Glutamatergic neuron (in vitro differentiated cells): ENCODE measurements at regions not wholly inside any gene's neighbourhood (a gene's known extent, or its start where the extent isn't known, plus 50 kb on each side); places are given as distances from the start of the nearest gene placed in this dataset.

Experiments
- DNase-seq: peaks from one replicate; pipeline ENCODE4 v3.0.0; 2022
- H3K27ac Mint-ChIP-seq: one replicate; pipeline ENCODE4 v1.8.0; 2020; ENCODE audit warnings: mild to moderate bottlenecking, mixed read lengths, inconsistent platforms; ENCODE audit not compliant: unreplicated experiment
- H3K27me3 Mint-ChIP-seq: one replicate; pipeline ENCODE4 v1.8.0; 2020; ENCODE audit warnings: mild to moderate bottlenecking, moderate library complexity, mixed read lengths, inconsistent platforms; ENCODE audit not compliant: unreplicated experiment
- H3K36me3 Mint-ChIP-seq: one replicate; pipeline ENCODE4 v1.8.0; 2020; ENCODE audit warnings: mild to moderate bottlenecking, mixed read lengths, inconsistent platforms; ENCODE audit not compliant: unreplicated experiment
- H3K4me1 Mint-ChIP-seq: one replicate; pipeline ENCODE4 v1.8.0; 2020; ENCODE audit warnings: mild to moderate bottlenecking, low read depth, mixed read lengths, inconsistent platforms; ENCODE audit not compliant: unreplicated experiment
- H3K4me3 Mint-ChIP-seq: one replicate; pipeline ENCODE4 v1.8.0; 2020; ENCODE audit warnings: mild to moderate bottlenecking, mixed read lengths, inconsistent platforms; ENCODE audit not compliant: unreplicated experiment
- H3K9me3 Mint-ChIP-seq: one replicate; pipeline ENCODE4 v1.8.0; 2020; ENCODE audit warnings: mild to moderate bottlenecking, moderate library complexity, mixed read lengths, inconsistent platforms; ENCODE audit not compliant: unreplicated experiment
- TF ChIP-seq, protein P1 (sequence below): fragments of 200-600 bp; sonication (generic); IDR thresholded peaks from one replicate; pipeline ENCODE4 v1.5.0; 2021; ENCODE audit not compliant: partially characterized antibody, unreplicated experiment

DNA sequence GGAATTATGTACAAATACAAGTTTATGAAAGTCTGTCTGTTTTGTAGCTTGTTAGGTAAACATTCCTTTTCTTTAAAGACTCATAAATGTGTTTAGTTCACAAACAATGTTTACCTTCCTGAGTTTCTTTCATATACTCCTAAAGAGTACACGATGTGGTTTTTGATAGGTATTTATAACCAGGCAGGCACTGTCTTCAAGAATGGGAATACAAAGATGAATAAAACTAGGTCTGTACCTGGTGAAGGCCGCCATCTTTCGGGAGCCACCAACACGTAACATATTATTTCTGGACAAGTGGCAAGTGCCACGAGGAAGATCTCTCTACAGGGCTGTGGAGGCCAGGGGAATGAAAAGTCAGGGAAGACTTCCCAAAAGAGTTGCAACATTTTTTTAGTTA, 144.6 kb upstream of the RASSF8 start:
- peaks cover 4% of the 10 kb centered on the region for H3K9me3 Mint-ChIP-seq
- H3K27me3 Mint-ChIP-seq, result peaks cover 2% of the 10 kb centered on the region
- no peak overlapping the region for H3K27ac Mint-ChIP-seq
- H3K4me3 Mint-ChIP-seq, result no peak overlapping the region
- TF ChIP-seq, protein P1, sequence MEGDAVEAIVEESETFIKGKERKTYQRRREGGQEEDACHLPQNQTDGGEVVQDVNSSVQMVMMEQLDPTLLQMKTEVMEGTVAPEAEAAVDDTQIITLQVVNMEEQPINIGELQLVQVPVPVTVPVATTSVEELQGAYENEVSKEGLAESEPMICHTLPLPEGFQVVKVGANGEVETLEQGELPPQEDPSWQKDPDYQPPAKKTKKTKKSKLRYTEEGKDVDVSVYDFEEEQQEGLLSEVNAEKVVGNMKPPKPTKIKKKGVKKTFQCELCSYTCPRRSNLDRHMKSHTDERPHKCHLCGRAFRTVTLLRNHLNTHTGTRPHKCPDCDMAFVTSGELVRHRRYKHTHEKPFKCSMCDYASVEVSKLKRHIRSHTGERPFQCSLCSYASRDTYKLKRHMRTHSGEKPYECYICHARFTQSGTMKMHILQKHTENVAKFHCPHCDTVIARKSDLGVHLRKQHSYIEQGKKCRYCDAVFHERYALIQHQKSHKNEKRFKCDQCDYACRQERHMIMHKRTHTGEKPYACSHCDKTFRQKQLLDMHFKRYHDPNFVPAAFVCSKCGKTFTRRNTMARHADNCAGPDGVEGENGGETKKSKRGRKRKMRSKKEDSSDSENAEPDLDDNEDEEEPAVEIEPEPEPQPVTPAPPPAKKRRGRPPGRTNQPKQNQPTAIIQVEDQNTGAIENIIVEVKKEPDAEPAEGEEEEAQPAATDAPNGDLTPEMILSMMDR, result no peak
- no peak for DNase-seq
- no peaks in the 10 kb centered on the region for H3K36me3 Mint-ChIP-seq
- peaks cover 4% of the 10 kb centered on the region for H3K4me1 Mint-ChIP-seq

DNA sequence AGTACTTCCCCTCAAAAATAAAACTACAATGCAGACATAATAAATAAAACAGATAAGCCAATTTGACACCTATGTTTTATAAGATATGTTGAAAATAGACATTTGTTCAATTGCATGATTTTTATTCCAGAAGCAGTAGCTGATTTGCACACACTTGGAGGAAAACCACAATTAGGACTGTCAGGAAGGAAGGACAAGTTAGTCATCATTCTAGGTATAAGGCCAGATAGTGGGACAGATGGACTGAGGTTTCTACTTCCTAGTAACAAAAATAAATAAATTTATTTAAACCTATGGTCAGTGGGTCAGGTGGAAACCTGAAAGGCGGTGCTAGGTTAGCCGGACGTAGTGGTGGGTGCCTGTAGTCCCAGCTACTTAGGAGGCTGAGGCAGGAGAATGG, 141.8 kb upstream of the RASSF8 start:
- H3K4me3 Mint-ChIP-seq, result peak overlapping the region; percentile 52
- peaks cover 2% of the 10 kb centered on the region for H3K4me1 Mint-ChIP-seq
- H3K27me3 Mint-ChIP-seq, result peaks cover 2% of the 10 kb centered on the region
- no peak for DNase-seq
- peaks cover 2% of the 10 kb centered on the region for H3K9me3 Mint-ChIP-seq
- H3K36me3 Mint-ChIP-seq, result no peaks in the 10 kb centered on the region
- TF ChIP-seq, protein P1, result no peak
- H3K27ac Mint-ChIP-seq, result no peak overlapping the region

DNA sequence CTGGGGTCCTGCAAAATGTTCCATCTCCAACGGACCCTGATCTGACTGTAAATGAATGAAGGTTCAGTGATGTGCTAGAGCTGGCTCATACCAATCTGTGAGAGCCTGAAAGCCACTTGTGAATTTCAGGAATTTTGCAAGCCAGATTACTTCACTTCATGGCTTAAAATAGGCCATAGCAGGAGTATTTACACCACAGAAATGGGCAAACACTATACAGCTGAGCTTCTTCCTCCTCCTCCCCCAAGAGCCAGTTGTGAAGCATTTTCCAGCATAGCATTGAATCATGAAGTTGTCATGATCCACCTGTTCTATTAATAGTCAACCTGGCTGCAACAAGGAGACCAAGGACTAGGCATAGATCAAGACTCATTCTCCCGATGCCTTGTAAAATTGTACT, 141.3 kb upstream of the RASSF8 start:
- no peak for DNase-seq
- peaks cover 2% of the 10 kb centered on the region for H3K9me3 Mint-ChIP-seq
- TF ChIP-seq, protein P1, result no peak
- H3K4me1 Mint-ChIP-seq, result peaks cover 2% of the 10 kb centered on the region
- no peak overlapping the region for H3K27ac Mint-ChIP-seq
- H3K36me3 Mint-ChIP-seq, result no peaks in the 10 kb centered on the region
- no peak overlapping the region for H3K4me3 Mint-ChIP-seq
- H3K27me3 Mint-ChIP-seq, result peaks cover 2% of the 10 kb centered on the region

DNA sequence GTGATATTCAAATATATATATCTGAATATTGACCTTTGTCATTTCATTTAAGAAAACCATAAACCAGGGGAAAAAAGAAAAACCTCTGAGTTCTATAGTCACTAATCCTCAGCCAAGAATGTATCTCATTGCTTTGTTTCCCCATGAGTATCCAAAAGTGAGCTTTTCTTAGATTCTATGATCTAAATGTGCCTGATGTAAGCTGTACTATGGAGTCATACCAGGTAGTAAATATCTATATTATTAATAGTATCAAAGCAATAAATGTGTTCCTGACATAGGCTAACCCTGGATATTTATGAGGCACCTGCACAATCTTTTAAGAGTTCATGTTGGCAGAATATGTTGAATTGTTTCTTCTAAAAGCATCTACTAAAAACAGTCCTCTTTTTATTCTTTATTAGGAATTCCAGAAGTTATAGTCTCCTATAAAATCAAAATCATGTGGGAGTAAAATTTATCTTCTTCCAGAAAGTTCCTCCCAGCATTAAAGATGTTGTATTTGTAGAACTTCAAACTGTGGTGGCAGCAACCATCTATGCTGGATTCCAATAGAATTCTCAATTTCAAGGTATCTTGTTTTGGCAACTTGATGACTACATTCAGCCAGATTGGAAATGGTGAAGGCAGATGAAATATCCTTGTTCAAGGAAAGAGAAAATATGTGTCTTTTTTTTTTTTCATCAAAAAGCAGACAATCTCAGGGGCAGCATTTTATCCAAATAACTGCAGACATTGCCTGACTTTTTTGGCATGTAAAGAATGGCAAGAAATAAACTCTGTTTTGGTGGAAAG, 139.7 kb upstream of the RASSF8 start:
- Mint-ChIP-seq H3K36me3 (no peaks in the 10 kb centered on the region), H3K27ac (no peak overlapping the region), H3K4me3 (no peak overlapping the region), H3K27me3 (no peaks in the 10 kb centered on the region), H3K9me3 (peaks cover 2% of the 10 kb centered on the region), H3K4me1 (peaks cover 2% of the 10 kb centered on the region)
- TF ChIP-seq, protein P1, result no peak
- no peak for DNase-seq

DNA sequence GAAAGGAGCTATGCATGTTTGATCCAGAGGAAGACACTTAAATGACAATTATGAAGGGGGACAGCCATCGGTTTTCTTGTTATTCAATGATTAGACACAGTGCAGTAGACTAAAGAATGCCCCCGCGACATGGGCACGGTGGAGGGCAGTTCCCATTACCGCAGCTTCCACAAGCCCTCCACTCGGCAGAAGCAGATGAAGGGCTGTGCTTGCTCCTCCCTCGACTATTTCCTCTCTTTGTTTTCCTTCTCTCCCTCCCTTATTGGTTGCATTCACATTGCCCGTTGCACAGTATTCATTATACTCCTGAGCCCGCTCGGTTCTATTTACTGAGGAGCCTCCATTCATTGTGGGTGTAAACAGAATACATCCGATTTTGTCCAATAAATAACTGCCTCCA, 138.8 kb upstream of the RASSF8 start:
- no peaks in the 10 kb centered on the region for H3K27me3 Mint-ChIP-seq
- no peaks in the 10 kb centered on the region for H3K36me3 Mint-ChIP-seq
- TF ChIP-seq, protein P1, result no peak
- no peak overlapping the region for H3K4me3 Mint-ChIP-seq
- H3K4me1 Mint-ChIP-seq, result peaks cover 5% of the 10 kb centered on the region
- no peak overlapping the region for H3K27ac Mint-ChIP-seq
- peaks cover 5% of the 10 kb centered on the region for H3K9me3 Mint-ChIP-seq
- no peak for DNase-seq
